GM10266 (cell line): ENCODE measurements at regions not wholly inside any gene's neighbourhood (a gene's known extent, or its start where the extent isn't known, plus 50 kb on each side); places are given as distances from the start of the nearest gene placed in this dataset.

Source experiments
- DNase-seq: peaks from one replicate; pipeline ENCODE4 v3.0.0; 2012; ENCODE audit errors: extremely low spot score
- TF ChIP-seq, protein P1 (sequence below): IDR thresholded peaks from 2 replicates; pipeline ENCODE4 v1.5.1; 2012; ENCODE audit warnings: mild to moderate bottlenecking, low read depth; ENCODE audit not compliant: control insufficient read depth, insufficient read depth; ENCODE audit errors: missing control alignments

DNA sequence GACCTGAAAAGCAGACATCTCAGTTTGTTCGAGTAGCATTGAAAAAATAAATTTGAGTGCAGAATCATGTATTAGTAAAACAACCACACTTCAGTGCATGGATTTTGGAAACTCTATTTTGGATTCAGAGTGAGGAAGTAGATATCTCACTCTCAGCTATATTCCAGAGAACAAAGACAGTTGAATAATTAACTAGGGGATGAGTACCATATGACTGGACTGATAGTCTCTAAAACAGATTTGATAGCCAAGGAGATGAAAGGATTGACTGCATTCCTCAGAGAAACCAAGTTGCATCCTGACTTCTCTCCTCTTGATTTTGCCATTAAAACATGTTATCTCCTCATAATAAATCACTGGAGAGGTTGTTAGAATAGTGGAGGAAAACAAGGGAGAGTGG is 268.4 kb upstream of the SP4 start:
- no peak for DNase-seq
- TF ChIP-seq, protein P1, sequence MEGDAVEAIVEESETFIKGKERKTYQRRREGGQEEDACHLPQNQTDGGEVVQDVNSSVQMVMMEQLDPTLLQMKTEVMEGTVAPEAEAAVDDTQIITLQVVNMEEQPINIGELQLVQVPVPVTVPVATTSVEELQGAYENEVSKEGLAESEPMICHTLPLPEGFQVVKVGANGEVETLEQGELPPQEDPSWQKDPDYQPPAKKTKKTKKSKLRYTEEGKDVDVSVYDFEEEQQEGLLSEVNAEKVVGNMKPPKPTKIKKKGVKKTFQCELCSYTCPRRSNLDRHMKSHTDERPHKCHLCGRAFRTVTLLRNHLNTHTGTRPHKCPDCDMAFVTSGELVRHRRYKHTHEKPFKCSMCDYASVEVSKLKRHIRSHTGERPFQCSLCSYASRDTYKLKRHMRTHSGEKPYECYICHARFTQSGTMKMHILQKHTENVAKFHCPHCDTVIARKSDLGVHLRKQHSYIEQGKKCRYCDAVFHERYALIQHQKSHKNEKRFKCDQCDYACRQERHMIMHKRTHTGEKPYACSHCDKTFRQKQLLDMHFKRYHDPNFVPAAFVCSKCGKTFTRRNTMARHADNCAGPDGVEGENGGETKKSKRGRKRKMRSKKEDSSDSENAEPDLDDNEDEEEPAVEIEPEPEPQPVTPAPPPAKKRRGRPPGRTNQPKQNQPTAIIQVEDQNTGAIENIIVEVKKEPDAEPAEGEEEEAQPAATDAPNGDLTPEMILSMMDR = no peak

DNA sequence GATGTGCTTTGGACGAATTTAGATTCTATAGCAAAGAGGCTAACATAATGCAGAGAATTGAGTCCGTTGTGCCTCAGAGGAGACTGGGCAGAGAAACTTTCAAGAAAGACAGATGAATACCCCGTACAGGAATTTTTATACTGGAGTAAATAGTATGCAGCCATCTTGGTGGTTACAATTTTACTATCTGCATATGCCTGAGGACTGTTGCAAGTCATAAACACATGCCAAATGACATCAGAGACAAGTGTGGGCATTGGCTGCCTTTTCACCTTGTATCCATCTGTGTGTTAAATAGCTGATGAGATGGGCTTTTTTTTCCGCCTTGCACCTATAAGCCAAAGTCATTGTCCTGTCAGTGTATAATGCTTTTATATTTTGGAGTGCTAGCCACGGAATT is 267.5 kb upstream of the SP4 start:
- TF ChIP-seq, protein P1 = no peak
- DNase-seq = no peak

DNA sequence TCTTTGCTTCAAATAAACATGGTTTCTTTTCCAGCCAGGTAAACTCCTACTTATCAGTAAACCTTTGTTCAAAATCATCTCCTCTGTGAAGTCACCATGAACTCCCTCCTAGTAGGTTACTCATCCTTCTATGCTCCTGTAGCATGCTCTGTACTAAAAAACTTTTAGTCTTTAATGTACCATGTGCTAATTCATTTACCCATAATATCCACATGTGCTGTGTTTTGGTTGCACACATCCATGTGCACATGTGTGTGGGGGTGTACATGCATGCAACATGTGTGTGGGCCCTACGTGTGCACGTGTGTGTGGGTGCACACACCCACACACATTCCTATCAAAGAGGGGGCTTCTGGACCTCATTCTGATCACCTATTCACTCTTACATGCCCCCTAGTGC is 259.9 kb upstream of the SP4 start:
- no peak for DNase-seq
- TF ChIP-seq, protein P1 = no peak

DNA sequence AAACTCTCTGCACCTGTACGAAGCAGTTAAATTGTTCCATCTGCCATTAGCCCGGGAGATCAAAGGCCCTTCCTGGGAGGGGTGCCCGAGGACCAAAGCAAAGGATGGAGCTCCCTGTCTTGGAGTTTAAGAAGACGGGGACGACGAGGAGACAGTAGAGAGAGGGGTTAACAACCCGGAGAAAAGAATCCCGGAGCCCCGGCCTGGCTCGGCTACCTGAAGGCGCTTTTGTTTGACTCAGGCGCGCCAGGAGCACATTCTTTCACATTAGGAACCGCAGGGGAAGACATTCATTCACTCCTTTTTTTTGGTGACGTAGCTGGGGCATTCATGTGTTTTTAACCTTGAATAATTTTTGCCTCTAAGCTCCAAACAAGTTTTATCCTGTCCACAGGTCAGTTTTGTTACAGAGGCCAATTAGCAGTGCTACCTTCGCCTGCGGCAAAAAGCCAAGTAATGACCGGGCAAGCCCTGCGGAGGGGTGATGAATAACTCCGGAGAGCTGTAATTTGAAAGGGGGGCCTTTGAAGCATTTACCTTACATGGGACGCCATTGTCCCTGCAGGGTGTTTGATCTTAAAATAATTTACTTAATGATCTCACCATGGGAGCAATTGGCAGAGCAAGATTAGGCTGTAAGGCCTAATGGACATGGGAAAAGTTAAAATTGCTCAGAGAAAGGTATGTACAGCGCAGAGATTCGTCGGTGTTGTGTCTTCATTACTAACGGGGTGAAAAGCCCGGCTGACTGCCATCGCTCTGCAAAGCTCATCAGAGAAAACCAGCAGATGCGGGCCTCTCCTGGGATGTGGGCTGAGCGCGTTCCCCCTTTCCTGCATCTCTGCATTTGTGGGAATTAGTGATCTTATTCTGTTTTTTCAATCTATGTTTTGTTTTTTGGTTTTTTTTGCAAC is 258.0 kb upstream of the SP4 start:
- no peak for DNase-seq
- TF ChIP-seq, protein P1 = no peak

DNA sequence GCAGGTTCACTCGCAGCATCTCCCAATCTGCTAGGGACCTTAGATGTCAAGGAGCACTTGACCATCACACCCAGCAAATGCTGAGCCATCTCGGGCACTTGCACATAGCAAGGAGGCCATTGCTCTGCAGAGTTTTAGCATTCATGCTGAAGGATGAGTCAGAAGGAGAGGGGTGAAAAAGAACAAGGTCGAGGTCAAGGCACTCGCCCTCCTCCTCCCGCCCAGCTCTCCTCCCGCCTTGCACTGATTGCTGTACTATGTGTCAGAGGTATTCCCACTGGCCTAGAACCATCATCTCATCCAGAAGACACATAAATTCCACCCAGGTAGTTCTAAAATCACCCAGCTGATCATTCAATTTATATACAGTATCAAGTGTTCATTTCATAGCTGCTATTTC is 255.1 kb upstream of the SP4 start:
- TF ChIP-seq, protein P1 = no peak
- DNase-seq = no peak

DNA sequence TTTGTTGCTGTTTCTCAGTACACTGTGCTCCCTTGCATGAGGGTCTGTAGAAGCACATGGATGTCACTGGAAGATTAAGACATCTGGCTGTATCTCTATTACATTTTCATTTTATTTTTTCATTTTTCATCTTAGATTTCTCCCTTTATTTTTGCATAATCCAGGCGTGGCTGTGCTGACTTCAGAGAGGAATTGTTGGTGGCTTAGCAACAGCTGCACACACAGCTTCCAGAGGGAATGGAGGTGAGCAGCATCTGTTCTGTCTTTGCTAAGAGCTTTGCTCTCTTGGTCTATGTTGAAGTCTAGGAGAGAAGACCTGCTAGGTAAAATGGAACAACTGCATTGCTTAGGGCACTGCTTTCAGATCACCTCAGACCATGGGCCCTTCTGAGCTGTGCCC is 254.4 kb upstream of the SP4 start:
- no peak for DNase-seq
- TF ChIP-seq, protein P1 = no peak

DNA sequence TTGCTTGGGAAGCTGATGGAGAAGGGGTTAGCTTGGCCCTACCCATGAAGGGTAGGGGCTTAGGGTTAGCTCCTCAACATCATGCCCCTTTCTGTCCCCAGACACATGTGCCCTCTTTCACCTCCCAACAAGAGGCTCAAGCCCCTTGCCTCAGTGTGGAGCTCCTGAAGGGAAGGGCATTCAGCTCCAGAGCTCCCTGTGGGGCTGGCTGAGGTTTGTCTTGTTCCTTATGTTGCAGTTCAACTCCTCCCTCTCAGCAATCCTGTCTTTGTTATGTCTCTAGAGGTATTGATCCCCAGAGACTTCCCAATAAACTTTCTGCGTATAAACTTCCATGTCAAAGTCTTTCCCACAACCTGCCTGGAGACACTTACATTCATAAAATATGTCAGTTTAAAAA is 252.2 kb upstream of the SP4 start:
- DNase-seq = no peak
- TF ChIP-seq, protein P1 = no peak
